Osteocyte (in vitro differentiated cells): ENCODE measurements at regions not wholly inside any gene's neighbourhood (a gene's known extent, or its start where the extent isn't known, plus 50 kb on each side); places are given as distances from the start of the nearest gene placed in this dataset.

Experiments used
- DNase-seq: peaks from one replicate; pipeline ENCODE4 v3.0.0; 2021; ENCODE audit warnings: mixed read lengths; ENCODE audit not compliant: unreplicated experiment; ENCODE audit errors: extremely low spot score
- H3K27ac Mint-ChIP-seq: one replicate; pipeline ENCODE4 v1.8.0; 2021; ENCODE audit warnings: mild to moderate bottlenecking, mixed read lengths; ENCODE audit not compliant: unreplicated experiment
- H3K27me3 Mint-ChIP-seq: one replicate; pipeline ENCODE4 v1.8.0; 2021; ENCODE audit warnings: mixed read lengths; ENCODE audit not compliant: unreplicated experiment
- H3K36me3 Mint-ChIP-seq: one replicate; pipeline ENCODE4 v1.8.0; 2021; ENCODE audit warnings: mixed read lengths; ENCODE audit not compliant: unreplicated experiment
- H3K4me1 Mint-ChIP-seq: one replicate; pipeline ENCODE4 v1.8.0; 2021; ENCODE audit warnings: mixed read lengths; ENCODE audit not compliant: unreplicated experiment
- H3K4me3 Mint-ChIP-seq: one replicate; pipeline ENCODE4 v1.8.0; 2021; ENCODE audit warnings: mild to moderate bottlenecking, moderate library complexity, mixed read lengths; ENCODE audit not compliant: unreplicated experiment
- H3K9me3 Mint-ChIP-seq: one replicate; pipeline ENCODE4 v1.8.0; 2021; ENCODE audit warnings: mixed read lengths; ENCODE audit not compliant: unreplicated experiment
- CTCF ChIP-seq: fragments of 200-600 bp; sonication (generic); IDR thresholded peaks from 2 replicates; pipeline ENCODE4 v1.5.0; 2021; ENCODE audit warnings: antibody characterized with exemption, mild to moderate bottlenecking, moderate library complexity

DNA sequence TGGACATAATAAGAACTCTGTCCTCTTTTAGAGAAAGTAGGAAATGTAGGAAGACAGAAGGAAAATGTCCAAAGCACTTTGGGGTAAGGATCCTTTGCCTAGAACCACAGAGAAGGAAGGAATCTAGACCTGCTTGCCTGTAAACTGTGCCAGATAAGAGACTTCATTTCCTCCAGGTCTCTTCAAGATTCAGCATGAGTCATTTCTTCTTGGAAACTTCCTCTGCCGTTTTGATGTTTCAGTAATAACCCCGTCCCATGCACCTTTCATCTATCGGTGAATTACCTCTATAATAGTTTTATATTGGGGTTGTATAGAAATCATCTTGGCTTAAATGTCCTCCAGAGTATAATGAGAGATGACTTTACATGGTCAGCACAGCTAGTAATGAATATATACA lies 63.2 kb upstream of the LRATD1 start:
- H3K4me1 Mint-ChIP-seq: no peaks in the 10 kb centered on the region
- no peak for TF ChIP-seq CTCF
- no peak overlapping the region for H3K4me3 Mint-ChIP-seq
- no peak overlapping the region for H3K27ac Mint-ChIP-seq
- no peaks in the 10 kb centered on the region for H3K27me3 Mint-ChIP-seq
- no peaks in the 10 kb centered on the region for H3K36me3 Mint-ChIP-seq
- no peak for DNase-seq
- H3K9me3 Mint-ChIP-seq: peaks cover 23% of the 10 kb centered on the region

- H3K27me3 Mint-ChIP-seq: no peaks in the 10 kb centered on the region
- H3K36me3 Mint-ChIP-seq: no peaks in the 10 kb centered on the region
- peaks cover 16% of the 10 kb centered on the region for H3K9me3 Mint-ChIP-seq
- H3K4me3 Mint-ChIP-seq: no peak overlapping the region
- DNase-seq: no peak
- no peak for TF ChIP-seq CTCF
- H3K4me1 Mint-ChIP-seq: no peaks in the 10 kb centered on the region
- no peak overlapping the region for H3K27ac Mint-ChIP-seq
Observed at GRCh38 chr2:14572633-14573032, 59.9 kb upstream of the LRATD1 start.

DNA sequence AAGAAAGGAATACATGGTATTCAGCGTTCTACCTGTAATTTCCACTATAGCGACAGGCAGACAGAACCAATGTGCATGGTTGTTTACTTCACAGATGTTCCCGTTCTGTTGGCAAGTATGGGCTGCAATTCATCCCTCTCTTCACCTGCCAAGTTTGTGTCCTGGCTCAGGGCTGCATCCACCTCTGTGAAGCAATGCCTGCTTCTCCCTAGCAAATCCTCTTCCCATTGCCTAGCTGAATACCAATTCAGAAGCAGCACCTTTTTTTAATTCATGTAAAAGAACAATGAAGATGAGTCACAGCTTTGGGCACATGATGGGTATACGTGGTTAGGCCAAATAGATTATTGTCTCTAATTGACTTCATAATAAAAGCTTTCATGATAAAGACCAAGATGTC lies 54.7 kb upstream of the LRATD1 start:
- Mint-ChIP-seq H3K36me3 (no peaks in the 10 kb centered on the region), H3K4me3 (no peak overlapping the region), H3K27ac (no peak overlapping the region), H3K9me3 (no peaks in the 10 kb centered on the region), H3K27me3 (no peaks in the 10 kb centered on the region), H3K4me1 (no peaks in the 10 kb centered on the region)
- TF ChIP-seq CTCF: no peak
- no peak for DNase-seq
